ENCODE measurements at regions not wholly inside any gene's neighbourhood (a gene's known extent, or its start where the extent isn't known, plus 50 kb on each side); places are given as distances from the start of the nearest gene placed in this dataset.
"Not testable (repeated sequence)": the region's sequence is repeated elsewhere in the genome, so short reads cannot be mapped to it uniquely, and the experiment has no call there.

- no peak for TF ChIP-seq BRCA1 (IDR thresholded peaks at IDR 0.05; ENCODE audit: low read depth, low read length)
- no peak for TF ChIP-seq LARP7 (IDR thresholded peaks at IDR 0.05)
Measured at GRCh38 chr4:28842271-28842670, 1877.9 kb upstream of the PCDH7 start (continued).

GRCh38 chr4:28845158-28845557, 1875.0 kb upstream of the PCDH7 start:
- SMC1A ChIA-PET (ENCODE audit: uncharacterized antibody, unreplicated experiment): no interaction called here
- no peak for ATAC-seq
- Histone ChIP-seq H3K27me3 (replicated peaks in 1 of 2; ENCODE audit: control insufficient read depth in 2 of 2, insufficient read depth in 2 of 2, low read length in 1 of 2) (no peaks in the 10 kb centered on the region), H4K20me1 (ENCODE audit: control insufficient read depth, insufficient read depth) (no peaks in the 10 kb centered on the region), H3K9me3 (replicated peaks; ENCODE audit: control insufficient read depth, insufficient read depth, low read length) (no peaks in the 10 kb centered on the region), H3K4me2 (ENCODE audit: control insufficient read depth, insufficient read depth) (no peak overlapping the region), H3K9ac (ENCODE audit: control insufficient read depth, insufficient read depth, low read length) (no peak overlapping the region), H3K4me1 (ENCODE audit: control insufficient read depth, insufficient read depth, low read length) (no peaks in the 10 kb centered on the region), H3K4me3 (no peak overlapping the region), H3K79me2 (ENCODE audit: control insufficient read depth, insufficient read depth, low read length) (no peaks in the 10 kb centered on the region), H3K27ac (ENCODE audit: control insufficient read depth, insufficient read depth) (no peak overlapping the region), H2AFZ (ENCODE audit: control insufficient read depth, low read depth, low read length) (no peak overlapping the region), H3K36me3 (ENCODE audit: control insufficient read depth in 2 of 2, insufficient read depth in 2 of 2, low read length in 1 of 2) (no peaks in the 10 kb centered on the region)
- CTCF ChIA-PET: no interaction called here
- no peak for DNase-seq (ENCODE audit: low read depth, low spot score)
- FAIRE-seq: no peak
- RAD21 ChIA-PET (ENCODE audit: unreplicated experiment): no interaction called here
- no peak for TF ChIP-seq MEF2A (IDR thresholded peaks at IDR 0.05; ENCODE audit: insufficient read depth, low read depth, low read length)
- no peak for TF ChIP-seq NRF1 (conservative IDR thresholded peaks at IDR 0.05; ENCODE audit: low read depth, low read length)
- no peak for TF ChIP-seq ZNF217 (IDR thresholded peaks at IDR 0.05)
- TF ChIP-seq E2F4 (IDR thresholded peaks at IDR 0.05; ENCODE audit: low read depth, low read length): no peak
- no TSS peak for BruUV-seq (replicated peaks)
- in situ Hi-C loops (cut with MboI) (no loop called here), intact Hi-C loops (cut with micrococcal nuclease; ENCODE audit: unreplicated experiment) (no loop called here)
- POLR2A ChIA-PET: no interaction called here

- BruUV-seq (replicated peaks); H3K27me3 ChIP-seq (replicated peaks in 1 of 2; ENCODE audit: control insufficient read depth in 2 of 2, insufficient read depth in 2 of 2, low read length in 1 of 2); intact Hi-C loops (cut with micrococcal nuclease; ENCODE audit: unreplicated experiment); RAD21 ChIA-PET (ENCODE audit: unreplicated experiment); H3K4me1 ChIP-seq (ENCODE audit: control insufficient read depth, insufficient read depth, low read length); H3K4me2 ChIP-seq (ENCODE audit: control insufficient read depth, insufficient read depth); H3K36me3 ChIP-seq (ENCODE audit: control insufficient read depth in 2 of 2, insufficient read depth in 2 of 2, low read length in 1 of 2); H3K4me3 ChIP-seq; in situ Hi-C loops (cut with MboI); POLR2A ChIA-PET; H2AFZ ChIP-seq (ENCODE audit: control insufficient read depth, low read depth, low read length); FAIRE-seq; ATAC-seq; H3K27ac ChIP-seq (ENCODE audit: control insufficient read depth, insufficient read depth); H3K9me3 ChIP-seq (replicated peaks; ENCODE audit: control insufficient read depth, insufficient read depth, low read length); H3K79me2 ChIP-seq (ENCODE audit: control insufficient read depth, insufficient read depth, low read length); H4K20me1 ChIP-seq (ENCODE audit: control insufficient read depth, insufficient read depth); CTCF ChIA-PET; H3K9ac ChIP-seq (ENCODE audit: control insufficient read depth, insufficient read depth, low read length); DNase-seq (ENCODE audit: low read depth, low spot score): not testable (repeated sequence)
- SMC1A ChIA-PET (ENCODE audit: uncharacterized antibody, unreplicated experiment): interaction anchor here (0.9 kb wide), 1 partner anchor 10 kb away, joined by 3 read pairs; no protein-coding TSS in a partner anchor
- WGBS (ENCODE audit: insufficient coverage, insufficient replicate concordance, low lambda C conversion rate, missing lambda C conversion rate): 22% methylated on average over 7 of the region's 7 CpGs
Measured at GRCh38 chr4:28857028-28857427, 1863.1 kb upstream of the PCDH7 start.

Measured in GM12878 (cell line).